ENCODE measurements at regions not wholly inside any gene's neighbourhood (a gene's known extent, or its start where the extent isn't known, plus 50 kb on each side); places are given as distances from the start of the nearest gene placed in this dataset.

- TF ChIP-seq CTCF (IDR thresholded peaks at IDR 0.05; ENCODE audit: borderline replicate concordance, extremely low read depth, low read length, poor library complexity, severe bottlenecking) (no peak), EZH2 (IDR thresholded peaks at IDR 0.05; ENCODE audit: borderline replicate concordance, low read depth, low read length, severe bottlenecking) (no peak)
These were observed 74.0 kb upstream of the MIER3 start for GRCh38 chr5:57025961-57026360.

Measured in DND-41 (cell line).